ENCODE measurements at regions not wholly inside any gene's neighbourhood (a gene's known extent, or its start where the extent isn't known, plus 50 kb on each side); places are given as distances from the start of the nearest gene placed in this dataset.

- no peak overlapping the region for H3K4me3 Mint-ChIP-seq (ENCODE audit: unreplicated experiment)
- DNase-seq = no peak
- no peaks in the 10 kb centered on the region for H3K36me3 Mint-ChIP-seq (ENCODE audit: unreplicated experiment)
- peaks cover 2% of the 10 kb centered on the region for H3K9me3 Mint-ChIP-seq (ENCODE audit: unreplicated experiment)
- no peak for TF ChIP-seq CTCF (IDR thresholded peaks at IDR 0.05; ENCODE audit: partially characterized antibody, unreplicated experiment)
- no peaks in the 10 kb centered on the region for H3K27me3 Mint-ChIP-seq (ENCODE audit: unreplicated experiment)
- H3K4me1 Mint-ChIP-seq (ENCODE audit: low read depth, unreplicated experiment) = peaks cover 3% of the 10 kb centered on the region
- no peak overlapping the region for H3K27ac Mint-ChIP-seq (ENCODE audit: unreplicated experiment)
Measured at GRCh38 chr15:62348118-62348517, 183.0 kb upstream of the C2CD4B start.

GRCh38 chr15:62348623-62349022, 183.5 kb upstream of the C2CD4B start:
- no peak for DNase-seq
- no peak for TF ChIP-seq CTCF (IDR thresholded peaks at IDR 0.05; ENCODE audit: partially characterized antibody, unreplicated experiment)
- peaks cover 3% of the 10 kb centered on the region for H3K4me1 Mint-ChIP-seq (ENCODE audit: low read depth, unreplicated experiment)
- H3K9me3 Mint-ChIP-seq (ENCODE audit: unreplicated experiment) = peaks cover 2% of the 10 kb centered on the region
- no peak overlapping the region for H3K27ac Mint-ChIP-seq (ENCODE audit: unreplicated experiment)
- H3K36me3 Mint-ChIP-seq (ENCODE audit: unreplicated experiment) = no peaks in the 10 kb centered on the region
- H3K27me3 Mint-ChIP-seq (ENCODE audit: unreplicated experiment) = no peaks in the 10 kb centered on the region
- H3K4me3 Mint-ChIP-seq (ENCODE audit: unreplicated experiment) = no peak overlapping the region

- DNase-seq = no peak
- H3K27me3 Mint-ChIP-seq (ENCODE audit: unreplicated experiment) = no peaks in the 10 kb centered on the region
- TF ChIP-seq CTCF (IDR thresholded peaks at IDR 0.05; ENCODE audit: partially characterized antibody, unreplicated experiment) = no peak
- no peak overlapping the region for H3K27ac Mint-ChIP-seq (ENCODE audit: unreplicated experiment)
- no peaks in the 10 kb centered on the region for H3K36me3 Mint-ChIP-seq (ENCODE audit: unreplicated experiment)
- H3K4me1 Mint-ChIP-seq (ENCODE audit: low read depth, unreplicated experiment) = no peaks in the 10 kb centered on the region
- H3K4me3 Mint-ChIP-seq (ENCODE audit: unreplicated experiment) = no peak overlapping the region
- H3K9me3 Mint-ChIP-seq (ENCODE audit: unreplicated experiment) = no peaks in the 10 kb centered on the region
Measured at GRCh38 chr15:62352817-62353216, 187.7 kb upstream of the C2CD4B start.

GRCh38 chr15:62357431-62357830, 192.3 kb upstream of the C2CD4B start:
- Mint-ChIP-seq H3K9me3 (ENCODE audit: unreplicated experiment) (no peaks in the 10 kb centered on the region), H3K4me3 (ENCODE audit: unreplicated experiment) (no peak overlapping the region), H3K36me3 (ENCODE audit: unreplicated experiment) (no peaks in the 10 kb centered on the region), H3K27me3 (ENCODE audit: unreplicated experiment) (peaks cover 2% of the 10 kb centered on the region), H3K27ac (ENCODE audit: unreplicated experiment) (no peak overlapping the region), H3K4me1 (ENCODE audit: low read depth, unreplicated experiment) (no peaks in the 10 kb centered on the region)
- DNase-seq = no peak
- TF ChIP-seq CTCF (IDR thresholded peaks at IDR 0.05; ENCODE audit: partially characterized antibody, unreplicated experiment) = no peak

GRCh38 chr15:62359416-62359815, 194.3 kb upstream of the C2CD4B start:
- no peak for DNase-seq
- TF ChIP-seq CTCF (IDR thresholded peaks at IDR 0.05; ENCODE audit: partially characterized antibody, unreplicated experiment) = no peak
- H3K27me3 Mint-ChIP-seq (ENCODE audit: unreplicated experiment) = peaks cover 2% of the 10 kb centered on the region
- no peaks in the 10 kb centered on the region for H3K36me3 Mint-ChIP-seq (ENCODE audit: unreplicated experiment)
- no peaks in the 10 kb centered on the region for H3K9me3 Mint-ChIP-seq (ENCODE audit: unreplicated experiment)
- H3K27ac Mint-ChIP-seq (ENCODE audit: unreplicated experiment) = no peak overlapping the region
- no peak overlapping the region for H3K4me3 Mint-ChIP-seq (ENCODE audit: unreplicated experiment)
- H3K4me1 Mint-ChIP-seq (ENCODE audit: low read depth, unreplicated experiment) = no peaks in the 10 kb centered on the region

All from glutamatergic neuron (in vitro differentiated cells).